ENCODE measurements at regions not wholly inside any gene's neighbourhood (a gene's known extent, or its start where the extent isn't known, plus 50 kb on each side); places are given as distances from the start of the nearest gene placed in this dataset.

- no peak for DNase-seq
Observed at GRCh38 chr10:55358539-55358938, 557.5 kb upstream of the PCDH15 start.

- DNase-seq: no peak
Observed at GRCh38 chr10:55353414-55353813, 552.4 kb upstream of the PCDH15 start.

- DNase-seq: no peak
Observed at GRCh38 chr10:55351431-55351830, 550.4 kb upstream of the PCDH15 start.

GRCh38 chr10:55348534-55348933 lies 547.5 kb upstream of the PCDH15 start:
- DNase-seq: no peak

- no peak for DNase-seq
Observed at GRCh38 chr10:55330486-55330885, 529.5 kb upstream of the PCDH15 start.

- DNase-seq: no peak
Observed at GRCh38 chr10:55329796-55330195, 528.8 kb upstream of the PCDH15 start.

GRCh38 chr10:55320187-55320700 lies 519.2 kb upstream of the PCDH15 start:
- no peak for DNase-seq

- DNase-seq: no peak
Observed at GRCh38 chr10:55311848-55312635, 511.0 kb upstream of the PCDH15 start.

- DNase-seq: no peak
Observed at GRCh38 chr10:55310143-55310542, 509.1 kb upstream of the PCDH15 start.

- DNase-seq: no peak
Observed at GRCh38 chr10:55305285-55305684, 504.3 kb upstream of the PCDH15 start.

- no peak for DNase-seq
Observed at GRCh38 chr10:55287346-55287745, 486.3 kb upstream of the PCDH15 start.

GRCh38 chr10:55283031-55283430 lies 482.0 kb upstream of the PCDH15 start:
- no peak for DNase-seq

- DNase-seq: no peak
Observed at GRCh38 chr10:55280696-55281095, 479.7 kb upstream of the PCDH15 start.

- no peak for DNase-seq
Observed at GRCh38 chr10:55277549-55277948, 476.5 kb upstream of the PCDH15 start.

GRCh38 chr10:55274367-55274766 lies 473.3 kb upstream of the PCDH15 start:
- no peak for DNase-seq

- no peak for DNase-seq
Observed at GRCh38 chr10:55273946-55274345, 472.9 kb upstream of the PCDH15 start.

GRCh38 chr10:55272886-55273285 lies 471.9 kb upstream of the PCDH15 start:
- no peak for DNase-seq

GRCh38 chr10:55266797-55267196 lies 465.8 kb upstream of the PCDH15 start:
- no peak for DNase-seq

- no peak for DNase-seq
Observed at GRCh38 chr10:55263327-55263726, 462.3 kb upstream of the PCDH15 start.

GRCh38 chr10:55242544-55242943 lies 441.5 kb upstream of the PCDH15 start:
- no peak for DNase-seq

- DNase-seq: no peak
Observed at GRCh38 chr10:55237462-55237861, 436.4 kb upstream of the PCDH15 start.

GRCh38 chr10:55233505-55233904 lies 432.5 kb upstream of the PCDH15 start:
- DNase-seq: no peak

- no peak for DNase-seq
Observed at GRCh38 chr10:55233090-55233489, 432.1 kb upstream of the PCDH15 start.

GRCh38 chr10:55232553-55232952 lies 431.5 kb upstream of the PCDH15 start:
- no peak for DNase-seq

GRCh38 chr10:55227967-55228366 lies 426.9 kb upstream of the PCDH15 start:
- no peak for DNase-seq

All from NCI-H2227 treated with DMSO at 0.1 percent for 48 hours (cell line).